Muscle of arm (tissue), 1 donor: ENCODE measurements at regions not wholly inside any gene's neighbourhood (a gene's known extent, or its start where the extent isn't known, plus 50 kb on each side); places are given as distances from the start of the nearest gene placed in this dataset.
"Not testable (repeated sequence)": the region's sequence is repeated elsewhere in the genome, so short reads cannot be mapped to it uniquely, and the experiment has no call there.

Experiments used
- DNase-seq: peaks from one replicate; pipeline ENCODE4 v3.0.0-alpha.2; 2013

DNA sequence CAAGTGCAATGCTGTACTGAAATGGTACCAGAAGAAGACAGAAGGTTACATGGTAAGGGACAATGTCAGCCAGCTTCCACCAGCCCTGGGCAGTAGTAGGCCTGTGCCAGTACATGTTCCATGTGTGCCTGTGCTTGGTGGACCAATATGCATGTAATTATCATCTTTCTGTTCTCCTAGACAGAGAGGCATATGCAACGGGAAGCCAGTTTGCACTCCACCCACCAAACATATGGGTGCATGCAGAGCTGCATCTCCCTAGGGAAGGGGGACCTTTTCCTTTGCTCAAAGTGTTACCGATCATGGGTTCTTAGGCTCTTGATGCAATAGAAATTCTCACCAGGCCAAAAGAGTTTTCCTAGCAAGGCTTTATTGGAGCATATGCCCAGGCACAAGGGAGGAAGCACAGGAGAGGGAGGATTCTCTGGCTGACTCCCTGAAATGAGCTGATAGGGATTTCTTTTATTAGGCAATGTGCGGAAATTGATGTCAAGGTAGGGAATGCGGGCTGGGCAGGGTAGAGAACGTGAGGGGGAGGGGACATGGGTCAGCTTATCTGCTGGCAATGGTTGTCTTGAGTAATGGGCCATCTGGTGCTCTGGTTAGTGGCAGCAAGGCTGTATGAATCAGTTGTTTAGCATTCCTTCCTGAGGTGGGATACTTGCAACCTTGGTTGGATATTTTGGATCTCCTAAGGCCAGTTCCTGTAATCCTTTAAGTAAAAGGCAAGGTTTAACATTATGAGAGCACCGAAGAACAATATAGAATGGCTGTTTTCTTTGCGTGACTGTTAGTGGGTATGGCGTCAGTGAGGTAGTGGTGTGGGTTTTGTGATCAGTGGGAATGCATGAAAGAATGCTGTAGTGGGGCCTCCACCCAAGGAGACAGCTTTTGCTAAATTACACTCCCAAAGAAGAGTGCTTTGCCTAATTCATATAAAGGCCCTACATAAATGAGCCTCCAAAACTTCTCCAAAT lies 102.5 kb downstream of the CDRT15L2 start:
- DNase-seq: not testable (repeated sequence)

DNA sequence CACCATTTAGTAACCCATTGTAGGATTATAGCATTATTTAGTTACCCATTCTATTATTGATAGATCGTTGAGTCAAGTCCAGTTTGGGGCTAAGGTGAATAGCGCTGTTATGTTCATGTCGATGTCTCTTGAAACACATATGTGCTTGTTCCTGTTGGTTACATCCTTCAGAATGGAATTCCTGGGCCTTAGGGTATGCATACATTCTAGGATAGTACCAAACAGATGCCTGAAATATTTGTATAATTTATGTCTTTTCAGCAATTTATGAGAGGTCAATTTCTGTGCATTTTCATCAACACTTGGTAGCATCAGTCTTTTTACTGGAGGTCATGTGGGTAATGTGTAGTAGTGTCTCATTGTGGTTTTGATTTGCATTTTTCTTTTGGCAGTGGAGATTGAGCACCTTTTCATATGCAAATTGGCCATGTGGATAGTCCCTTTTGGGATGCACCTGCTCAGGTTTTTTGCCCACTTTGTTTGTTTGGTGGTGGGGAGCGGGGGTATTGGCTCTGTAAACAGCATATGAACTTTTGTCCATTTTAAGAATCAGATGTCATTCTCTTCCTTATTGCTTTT lies 104.2 kb downstream of the CDRT15L2 start:
- not testable (repeated sequence) for DNase-seq

- DNase-seq: not testable (repeated sequence)
Observed at GRCh38 chr17:20684975-20685374, 105.5 kb downstream of the CDRT15L2 start.

GRCh38 chr17:20687584-20687983 lies 108.1 kb downstream of the CDRT15L2 start:
- DNase-seq: not testable (repeated sequence)

DNA sequence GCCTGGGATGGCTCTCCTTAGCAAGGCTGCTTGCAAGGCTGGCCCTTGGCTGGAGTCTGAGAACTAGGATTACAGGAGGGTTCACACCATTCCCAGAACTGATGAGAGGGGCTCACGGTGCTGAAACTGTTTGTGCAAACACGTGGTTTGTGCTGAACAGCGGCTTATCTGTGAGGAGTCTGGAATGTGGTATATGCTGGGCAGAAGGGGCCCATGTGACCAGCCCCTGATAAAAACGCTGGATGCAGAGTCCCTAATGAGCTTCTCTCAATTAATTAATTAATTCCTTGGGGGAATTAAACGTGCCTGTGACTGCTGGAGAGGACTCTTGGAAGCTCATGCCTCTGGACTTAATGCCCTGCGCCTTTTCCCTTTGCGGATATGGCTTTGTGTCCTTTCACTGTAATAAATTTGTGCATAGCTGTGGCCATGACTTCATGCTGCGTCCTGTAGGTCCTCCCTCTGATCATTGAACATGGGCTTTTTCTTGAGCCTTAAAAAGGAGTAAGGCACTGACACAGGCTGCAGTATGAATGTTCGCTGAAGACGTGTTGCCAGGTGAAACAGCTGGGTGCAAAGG lies 109.7 kb downstream of the CDRT15L2 start:
- not testable (repeated sequence) for DNase-seq

GRCh38 chr17:20692706-20693105 lies 113.2 kb downstream of the CDRT15L2 start:
- DNase-seq: not testable (repeated sequence)

DNA sequence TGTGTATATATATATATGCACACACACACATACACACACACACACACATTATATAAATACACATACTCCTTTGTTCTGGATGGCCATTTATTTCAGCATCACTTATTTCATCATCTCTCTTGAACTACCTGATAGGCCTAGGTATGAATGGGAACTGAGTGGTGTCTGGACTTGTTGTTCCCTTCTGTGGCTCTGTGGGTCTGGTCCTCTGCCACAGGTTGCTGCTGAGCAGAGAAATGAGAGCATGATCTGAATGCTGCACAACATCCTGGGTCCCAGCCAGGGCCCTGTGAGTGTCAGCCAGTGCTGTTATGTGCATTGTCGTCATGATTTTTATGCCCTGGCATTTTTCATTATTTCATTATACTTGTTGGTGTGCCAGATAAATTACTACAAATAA lies 116.3 kb downstream of the CDRT15L2 start:
- DNase-seq: not testable (repeated sequence)

DNA sequence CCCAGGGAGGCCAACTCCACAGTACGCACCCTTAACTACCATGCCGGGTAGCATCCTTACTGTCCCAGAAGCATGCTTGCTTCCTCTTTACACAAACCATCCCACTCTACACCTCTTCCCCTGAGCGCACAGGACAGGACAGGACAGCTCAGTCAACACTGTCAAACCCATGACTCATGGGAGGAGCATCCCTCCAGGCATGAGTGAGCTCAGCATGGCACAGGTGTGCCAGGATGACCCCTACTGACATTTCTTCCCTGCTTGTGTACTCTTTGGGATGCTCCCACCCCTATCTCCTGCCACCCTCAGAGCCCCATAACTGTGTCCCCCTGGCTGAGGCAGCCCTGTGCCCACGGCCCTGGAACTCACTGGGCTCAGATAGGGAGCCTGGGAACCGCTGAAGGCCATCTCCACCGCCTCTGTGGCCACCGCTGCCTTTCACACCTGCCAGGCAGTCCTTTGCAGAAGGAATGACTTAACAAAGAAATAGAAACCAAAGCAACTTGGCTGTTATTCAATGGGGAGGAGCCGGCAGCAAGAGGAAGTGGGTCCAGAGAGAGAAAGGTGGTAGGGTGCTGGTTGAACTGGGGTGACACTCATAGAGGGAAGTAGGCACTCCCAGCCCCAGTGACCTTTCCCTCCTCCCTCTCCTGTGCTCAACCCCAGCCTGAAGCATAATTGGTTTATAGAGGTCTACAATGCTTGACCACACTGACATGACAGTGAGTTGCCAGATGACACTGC lies 119.1 kb downstream of the CDRT15L2 start:
- not testable (repeated sequence) for DNase-seq

DNA sequence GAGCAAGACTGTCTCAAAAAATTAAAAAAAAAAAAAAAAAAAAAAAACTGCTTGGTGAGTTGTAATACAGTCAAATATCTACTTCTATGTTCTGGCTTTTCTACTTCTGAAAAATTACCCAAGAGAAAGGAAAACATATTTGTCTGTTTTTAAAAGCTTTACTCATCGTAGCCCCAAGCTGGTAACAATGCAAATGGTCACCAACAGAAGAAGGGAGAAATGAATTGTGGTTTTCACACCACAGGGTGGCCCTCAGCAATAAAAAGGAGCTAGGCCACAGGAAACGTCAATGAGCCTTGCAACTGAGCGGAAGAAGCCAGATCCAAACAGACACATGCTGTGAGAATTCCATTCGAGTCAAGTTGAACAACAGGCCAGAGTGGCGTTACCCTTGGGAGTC lies 121.0 kb downstream of the CDRT15L2 start:
- DNase-seq: not testable (repeated sequence)

- DNase-seq: not testable (repeated sequence)
Observed at GRCh38 chr17:20701366-20701765, 121.8 kb downstream of the CDRT15L2 start.

GRCh38 chr17:20702692-20703091 lies 123.2 kb downstream of the CDRT15L2 start:
- no peak for DNase-seq

DNA sequence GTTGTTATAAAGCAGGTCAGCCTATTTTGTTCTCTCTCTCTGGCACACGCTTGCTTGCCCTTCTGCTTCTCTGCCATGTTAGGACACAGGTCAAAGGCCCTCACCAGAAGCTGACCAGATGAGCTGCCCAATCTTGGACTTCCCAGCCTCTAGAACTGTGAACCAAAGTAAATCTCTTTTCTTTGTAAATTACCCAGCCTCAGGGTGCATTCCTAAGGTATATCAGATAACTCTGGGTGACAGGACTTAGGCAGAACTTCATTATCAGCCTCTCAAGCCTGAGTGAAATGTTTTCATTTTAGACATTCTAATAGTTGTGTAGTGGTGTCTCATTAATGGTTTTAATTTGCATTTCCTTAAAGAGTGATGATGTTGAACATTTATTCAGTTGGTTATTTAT lies 124.3 kb downstream of the CDRT15L2 start:
- DNase-seq: no peak

DNA sequence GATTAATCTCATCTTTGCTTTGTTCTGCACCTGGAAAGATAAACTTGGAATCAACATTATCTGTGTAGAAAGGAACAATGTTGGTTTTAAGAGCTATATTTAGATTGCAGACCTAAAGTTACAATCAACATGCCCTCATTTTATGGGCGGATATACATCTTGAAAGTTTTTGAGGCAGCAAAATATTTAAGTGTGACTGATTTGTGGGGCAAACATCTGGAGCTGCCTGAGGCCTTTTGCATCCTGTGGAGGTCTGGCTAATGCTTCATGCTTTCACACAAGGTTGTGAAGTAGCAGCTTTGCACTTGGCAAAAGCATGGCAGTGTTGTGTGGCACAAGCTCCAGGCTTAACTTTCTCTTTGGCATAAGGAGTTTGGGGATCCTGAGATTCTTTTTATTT lies 125.7 kb downstream of the CDRT15L2 start:
- DNase-seq: not testable (repeated sequence)

DNA sequence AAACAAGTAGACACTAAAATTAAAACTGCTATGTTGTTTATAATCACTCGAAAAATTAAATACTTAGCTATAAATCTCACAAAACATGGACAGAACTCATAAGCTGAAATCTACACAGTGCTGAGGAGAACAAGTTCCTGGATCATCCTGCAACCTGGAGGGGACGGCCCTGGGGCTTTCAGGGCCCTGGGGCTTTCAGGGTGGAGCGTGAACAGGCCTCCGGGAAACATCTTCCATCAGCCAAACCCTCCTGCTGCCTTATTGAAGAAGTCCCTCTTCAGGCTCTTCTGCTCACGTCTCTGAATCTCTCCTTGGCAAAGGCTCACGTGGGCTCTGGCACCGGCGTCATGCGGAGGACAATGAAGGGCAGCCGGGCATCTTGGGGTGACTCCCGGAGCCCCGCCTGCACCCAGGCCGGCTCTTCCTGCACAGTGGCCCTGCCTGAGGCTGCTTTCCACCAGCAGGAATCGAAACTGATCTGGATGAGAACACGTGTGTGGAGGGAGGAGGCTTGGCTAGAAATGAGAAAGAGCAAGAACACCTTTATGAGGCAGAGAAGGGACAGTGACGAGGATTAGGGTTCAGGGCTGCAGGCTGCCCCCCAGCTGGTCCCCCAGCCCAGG lies 127.3 kb downstream of the CDRT15L2 start:
- no peak for DNase-seq

DNA sequence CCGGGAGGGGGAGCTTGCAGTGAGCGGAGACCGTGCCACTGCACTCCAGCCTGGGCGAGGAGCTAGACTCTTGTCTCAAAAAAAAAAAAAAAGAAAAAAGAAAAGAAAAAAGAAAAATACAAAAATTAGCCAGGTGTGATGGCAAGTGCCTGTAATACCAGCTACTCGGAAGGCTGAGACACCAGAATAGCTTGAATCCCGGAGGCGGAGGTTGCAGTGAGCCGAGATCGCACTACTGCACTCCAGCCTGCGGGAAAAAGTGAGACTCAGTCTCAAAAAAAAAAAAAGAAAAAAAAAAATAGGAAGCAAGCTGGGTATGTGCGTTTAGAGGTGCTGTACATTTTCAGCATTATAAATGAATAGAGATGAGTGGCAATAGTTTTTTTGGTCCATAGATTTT lies 129.3 kb downstream of the CDRT15L2 start:
- DNase-seq: not testable (repeated sequence)

DNA sequence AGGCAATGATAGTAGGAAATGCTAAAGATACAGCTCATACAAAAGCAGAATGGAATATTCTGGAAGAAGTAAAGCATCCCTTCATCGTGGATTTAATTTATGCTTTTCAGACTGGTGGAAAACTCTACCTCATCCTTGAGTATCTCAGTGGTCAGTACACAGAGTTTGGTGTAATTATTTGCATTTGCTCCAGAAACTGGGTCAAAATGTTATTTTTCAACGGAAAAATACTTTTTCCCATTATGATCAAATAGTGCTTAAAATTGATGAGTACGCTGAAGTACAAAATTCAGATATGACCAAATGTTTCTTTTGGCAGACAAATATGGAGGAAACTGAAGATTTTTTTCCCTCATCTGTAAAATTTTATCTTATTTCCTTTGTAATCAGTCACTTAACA lies 137.0 kb downstream of the CDRT15L2 start:
- peak; percentile 48 for DNase-seq

GRCh38 chr17:20721171-20721570 lies 141.6 kb downstream of the CDRT15L2 start:
- no peak for DNase-seq

- DNase-seq: not testable (repeated sequence)
Observed at GRCh38 chr17:20724391-20724790, 144.9 kb downstream of the CDRT15L2 start.

- not testable (repeated sequence) for DNase-seq
Observed at GRCh38 chr17:20727201-20727600, 147.7 kb downstream of the CDRT15L2 start.

- DNase-seq: no peak
Observed at GRCh38 chr17:20728181-20728580, 148.7 kb downstream of the CDRT15L2 start.

GRCh38 chr17:20731131-20731530 lies 151.6 kb downstream of the CDRT15L2 start:
- DNase-seq: not testable (repeated sequence)
